Gastrocnemius medialis (tissue), 4 donors: ENCODE measurements at regions not wholly inside any gene's neighbourhood (a gene's known extent, or its start where the extent isn't known, plus 50 kb on each side); places are given as distances from the start of the nearest gene placed in this dataset.
"Not testable (repeated sequence)": the region's sequence is repeated elsewhere in the genome, so short reads cannot be mapped to it uniquely, and the experiment has no call there.

Experiments used
- CTCF ChIP-seq, 5 experiments: fragments of 450-650 bp in 3 of 5; fragments of 200-600 bp in 2 of 5; sonication (generic) in 2 of 5; IDR thresholded peaks in 4 of 5; conservative IDR thresholded peaks in 1 of 5; 1 replicate in 4 of 5; 2 replicates in 1 of 5; pipeline ENCODE4 v1.5.1; 2016 to 2019; ENCODE audit warnings: antibody characterized with exemption in 5 of 5, mild to moderate bottlenecking in 3 of 5, moderate library complexity in 3 of 5
- POLR2A ChIP-seq, 2 donors: fragments of 450-650 bp; IDR thresholded peaks; one replicate each; pipeline ENCODE4 v1.6.1; 2017; ENCODE audit warnings: antibody characterized with exemption in 2 of 2, mild to moderate bottlenecking in 2 of 2, moderate library complexity in 2 of 2

GRCh38 chr9:16299368-16299767, 571.1 kb downstream of the BNC2 start:
- not testable (repeated sequence) for TF ChIP-seq CTCF (IDR thresholded peaks at IDR 0.05 in 4 of 5, conservative IDR thresholded peaks at IDR 0.05 in 1 of 5); POLR2A (IDR thresholded peaks at IDR 0.05)
